H9 (cell line): ENCODE measurements at regions not wholly inside any gene's neighbourhood (a gene's known extent, or its start where the extent isn't known, plus 50 kb on each side); places are given as distances from the start of the nearest gene placed in this dataset.

Experiments used
- DNase-seq: peaks from one replicate; pipeline ENCODE4 v3.0.0-alpha.2; 2017
- H2AFZ ChIP-seq: one replicate; pipeline ENCODE4 v1.6.1; 2013; ENCODE audit warnings: mild to moderate bottlenecking, low read length, control low read depth, moderate library complexity
- H2AK5ac ChIP-seq: 2 replicates; pipeline ENCODE4 v1.6.1; 2013; ENCODE audit warnings: low read length, control low read depth, mixed read lengths; ENCODE audit not compliant: insufficient read length
- H2BK120ac ChIP-seq: one replicate; pipeline ENCODE4 v1.6.1; 2013; ENCODE audit warnings: low read depth, mild to moderate bottlenecking, low read length, control low read depth, inconsistent platforms; ENCODE audit not compliant: poor library complexity, severe bottlenecking
- H2BK12ac ChIP-seq: 2 replicates; pipeline ENCODE4 v1.6.1; 2013; ENCODE audit warnings: low read length, control low read depth, mixed read lengths, low read depth; ENCODE audit not compliant: insufficient read length
- H2BK15ac ChIP-seq: 2 replicates; pipeline ENCODE4 v1.6.1; 2013; ENCODE audit warnings: low read depth, low read length, control low read depth
- H2BK20ac ChIP-seq: one replicate; pipeline ENCODE4 v1.6.1; 2013; ENCODE audit warnings: low read depth, mild to moderate bottlenecking, low read length, control low read depth, inconsistent platforms; ENCODE audit not compliant: poor library complexity, severe bottlenecking
- H2BK5ac ChIP-seq: 2 replicates; pipeline ENCODE4 v1.6.1; 2013; ENCODE audit warnings: low read length, control low read depth, mixed read lengths; ENCODE audit not compliant: insufficient read length
- H3K14ac ChIP-seq: 2 replicates; pipeline ENCODE4 v1.6.1; 2013; ENCODE audit warnings: low read length, control low read depth; ENCODE audit not compliant: insufficient read depth
- H3K18ac ChIP-seq: 2 replicates; pipeline ENCODE4 v1.6.1; 2013; ENCODE audit warnings: low read depth, mild to moderate bottlenecking, mixed read lengths, low read length, control low read depth; ENCODE audit not compliant: insufficient read length
- H3K23ac ChIP-seq: 2 replicates; pipeline ENCODE4 v1.6.1; 2013; ENCODE audit warnings: low read length, control low read depth, mixed read lengths, low read depth; ENCODE audit not compliant: insufficient read length
- H3K23me2 ChIP-seq: 2 replicates; pipeline ENCODE4 v1.6.1; 2013; ENCODE audit warnings: low read depth, mild to moderate bottlenecking, mixed read lengths, low read length, control low read depth; ENCODE audit not compliant: insufficient read length, poor library complexity, severe bottlenecking
- H3K27ac ChIP-seq: 2 replicates; pipeline ENCODE4 v1.5.1; 2013; ENCODE audit warnings: low read length, control low read depth, mixed read lengths, low read depth; ENCODE audit not compliant: insufficient read length
- H3K27me3 ChIP-seq: 2 replicates; pipeline ENCODE4 v1.6.1; 2013; ENCODE audit warnings: low read length, control low read depth, inconsistent platforms; ENCODE audit not compliant: insufficient read depth
- H3K4ac ChIP-seq: 2 replicates; pipeline ENCODE4 v1.6.1; 2013; ENCODE audit warnings: low read depth, mild to moderate bottlenecking, control low read depth, inconsistent platforms, low read length, moderate library complexity
- H3K4me1 ChIP-seq: 2 replicates; pipeline ENCODE4 v1.6.1; 2013; ENCODE audit warnings: low read length, control low read depth, inconsistent platforms; ENCODE audit not compliant: insufficient read depth
- H3K4me2 ChIP-seq: 2 replicates; pipeline ENCODE4 v1.6.1; 2013; ENCODE audit warnings: low read length, control low read depth, mixed read lengths; ENCODE audit not compliant: insufficient read length, insufficient read depth
- H3K56ac ChIP-seq: 2 replicates; pipeline ENCODE4 v1.6.1; 2013; ENCODE audit warnings: low read depth, mild to moderate bottlenecking, mixed read lengths, low read length, control low read depth; ENCODE audit not compliant: insufficient read length
- H3K79me1 ChIP-seq: 2 replicates; pipeline ENCODE4 v1.6.1; 2013; ENCODE audit warnings: low read depth, mild to moderate bottlenecking, moderate library complexity, low read length, control low read depth, inconsistent platforms; ENCODE audit not compliant: insufficient read depth, poor library complexity, severe bottlenecking
- H3K79me2 ChIP-seq: 2 replicates; pipeline ENCODE4 v1.6.1; 2013; ENCODE audit warnings: low read length, control low read depth, inconsistent platforms; ENCODE audit not compliant: insufficient read depth
- H3K9ac ChIP-seq: 2 replicates; pipeline ENCODE4 v1.6.1; 2013; ENCODE audit warnings: low read length, control low read depth, mixed read lengths; ENCODE audit not compliant: insufficient read length; ENCODE audit errors: extremely low read depth
- H3K9me3 ChIP-seq: one replicate; pipeline ENCODE4 v1.6.1; 2013; ENCODE audit warnings: low read depth, low read length, inconsistent platforms; ENCODE audit not compliant: control insufficient read depth
- H3T11ph ChIP-seq: one replicate; pipeline ENCODE4 v1.6.1; 2013; ENCODE audit warnings: mild to moderate bottlenecking, low read length, control low read depth, inconsistent platforms
- H4K20me1 ChIP-seq: one replicate; pipeline ENCODE4 v1.6.1; 2013; ENCODE audit not compliant: control insufficient read depth, insufficient read length, insufficient read depth
- H4K5ac ChIP-seq: 2 replicates; pipeline ENCODE4 v1.6.1; 2013; ENCODE audit warnings: low read depth, mild to moderate bottlenecking, mixed read lengths, low read length, control low read depth; ENCODE audit not compliant: insufficient read length
- H4K8ac ChIP-seq: replicated peaks from 2 replicates; pipeline ENCODE4 v1.6.1; 2013; ENCODE audit warnings: low read length, control low read depth, mixed read lengths, low read depth; ENCODE audit not compliant: insufficient read length
- H4K91ac ChIP-seq: 2 replicates; pipeline ENCODE4 v1.6.1; 2013; ENCODE audit warnings: low read depth, mild to moderate bottlenecking, moderate library complexity, mixed read lengths, low read length, control low read depth; ENCODE audit not compliant: insufficient read length
- H3K27ac Mint-ChIP-seq, 3 experiments: 2 replicates in 2 of 3; 3 replicates in 1 of 3; pipeline ENCODE4 v1.8.0; 2020 to 2021; ENCODE audit warnings: mixed read lengths in 3 of 3, mild to moderate bottlenecking in 1 of 3, moderate library complexity in 1 of 3
- H3K27me3 Mint-ChIP-seq: 2 replicates; pipeline ENCODE4 v1.8.0; 2021; ENCODE audit warnings: low read depth, mild to moderate bottlenecking, moderate library complexity, mixed read lengths
- H3K36me3 Mint-ChIP-seq, 3 experiments: 2 replicates in 2 of 3; 3 replicates in 1 of 3; pipeline ENCODE4 v1.8.0; 2020 to 2021; ENCODE audit warnings: low read depth in 3 of 3, mixed read lengths in 3 of 3; ENCODE audit not compliant: insufficient read depth in 1 of 3
- H3K4me1 Mint-ChIP-seq, 2 experiments: 2 replicates each; pipeline ENCODE4 v1.8.0; 2020; ENCODE audit warnings: mixed read lengths in 2 of 2
- H3K4me3 Mint-ChIP-seq, 2 experiments: 2 replicates in 1 of 2; 3 replicates in 1 of 2; pipeline ENCODE4 v1.8.0; 2020 to 2021; ENCODE audit warnings: mild to moderate bottlenecking in 2 of 2, mixed read lengths in 2 of 2, moderate library complexity in 1 of 2
- H3K9me3 Mint-ChIP-seq, 2 experiments: 2 replicates in 1 of 2; 3 replicates in 1 of 2; pipeline ENCODE4 v1.8.0; 2020; ENCODE audit warnings: mild to moderate bottlenecking in 2 of 2, mixed read lengths in 2 of 2, moderate library complexity in 1 of 2
- WGBS: extraction: QIAGEN DNeasy Blood & Tissue Kit; methylation state at CpG from one replicate; pipeline ENCODE4 v1.1.7; 2013; ENCODE audit warnings: missing lambda C conversion rate, low lambda C conversion rate, mixed read lengths; ENCODE audit not compliant: insufficient read length; ENCODE audit errors: extremely low coverage; 5-methylcytosine and 5-hydroxymethylcytosine counted together
- TF ChIP-seq, protein P1 (sequence below): fragments of 200-600 bp; sonication (generic); conservative IDR thresholded peaks from 3 replicates; pipeline ENCODE4 v1.8.0; 2021; ENCODE audit warnings: antibody characterized with exemption, mild to moderate bottlenecking

DNA sequence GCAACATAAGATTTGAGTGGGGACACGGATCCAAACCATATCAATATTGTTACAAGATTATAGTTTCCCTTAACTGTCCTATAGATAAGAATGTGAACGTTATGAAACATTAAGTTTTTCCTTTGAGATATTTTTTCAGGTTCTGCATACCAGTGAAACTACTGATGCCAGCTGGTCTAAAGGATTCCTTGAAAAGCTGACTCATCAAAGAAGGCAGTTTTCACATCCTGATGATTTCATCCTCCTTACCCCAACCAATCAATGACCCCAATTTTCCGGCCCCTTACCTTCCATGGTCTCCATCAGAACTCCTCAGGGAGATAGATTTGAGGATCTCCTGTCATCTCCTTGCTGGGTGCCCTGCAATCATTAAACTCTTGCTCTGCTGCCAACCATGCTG is 64.1 kb upstream of the HS3ST4 start:
- H2BK20ac ChIP-seq: no peak overlapping the region
- no peak overlapping the region for H3K27ac Mint-ChIP-seq
- no peaks in the 10 kb centered on the region for H3K27me3 ChIP-seq
- no peak overlapping the region for H2BK15ac ChIP-seq
- no peak overlapping the region for H4K8ac ChIP-seq
- no peak overlapping the region for H2BK5ac ChIP-seq
- no peak overlapping the region for H3K18ac ChIP-seq
- H3K79me1 ChIP-seq: no peaks in the 10 kb centered on the region
- H3K79me2 ChIP-seq: no peaks in the 10 kb centered on the region
- H3K36me3 Mint-ChIP-seq: peaks cover 3 to 8% (median 4%) of the 10 kb centered on the region in 3 experiments; a peak in 3 of 7 replicates
- no peaks in the 10 kb centered on the region for H3K4me1 ChIP-seq
- no peak overlapping the region for H4K5ac ChIP-seq
- no peak overlapping the region for H3K9ac ChIP-seq
- H2AFZ ChIP-seq: no peak overlapping the region
- no peak overlapping the region for H2BK120ac ChIP-seq
- H3K4me2 ChIP-seq: no peak overlapping the region
- H3K56ac ChIP-seq: no peak overlapping the region
- H3K27ac ChIP-seq: no peak overlapping the region
- H3K23ac ChIP-seq: no peak overlapping the region
- no CpG with 5 or more reads among the region's 3 CpGs for WGBS
- H3K27me3 Mint-ChIP-seq: no peaks in the 10 kb centered on the region
- no peak overlapping the region for H2BK12ac ChIP-seq
- no peaks in the 10 kb centered on the region for H3K9me3 ChIP-seq
- no peak overlapping the region for H3K14ac ChIP-seq
- H4K91ac ChIP-seq: no peak overlapping the region
- no peak overlapping the region for H3K4ac ChIP-seq
- H3K9me3 Mint-ChIP-seq: peaks cover 10 to 19% of the 10 kb centered on the region in 2 experiments
- H3K4me3 Mint-ChIP-seq: no peak overlapping the region
- peaks cover 2 to 4% of the 10 kb centered on the region in 2 experiments; a peak in 2 of 4 replicates for H3K4me1 Mint-ChIP-seq
- H3T11ph ChIP-seq: no peak overlapping the region
- TF ChIP-seq, protein P1, sequence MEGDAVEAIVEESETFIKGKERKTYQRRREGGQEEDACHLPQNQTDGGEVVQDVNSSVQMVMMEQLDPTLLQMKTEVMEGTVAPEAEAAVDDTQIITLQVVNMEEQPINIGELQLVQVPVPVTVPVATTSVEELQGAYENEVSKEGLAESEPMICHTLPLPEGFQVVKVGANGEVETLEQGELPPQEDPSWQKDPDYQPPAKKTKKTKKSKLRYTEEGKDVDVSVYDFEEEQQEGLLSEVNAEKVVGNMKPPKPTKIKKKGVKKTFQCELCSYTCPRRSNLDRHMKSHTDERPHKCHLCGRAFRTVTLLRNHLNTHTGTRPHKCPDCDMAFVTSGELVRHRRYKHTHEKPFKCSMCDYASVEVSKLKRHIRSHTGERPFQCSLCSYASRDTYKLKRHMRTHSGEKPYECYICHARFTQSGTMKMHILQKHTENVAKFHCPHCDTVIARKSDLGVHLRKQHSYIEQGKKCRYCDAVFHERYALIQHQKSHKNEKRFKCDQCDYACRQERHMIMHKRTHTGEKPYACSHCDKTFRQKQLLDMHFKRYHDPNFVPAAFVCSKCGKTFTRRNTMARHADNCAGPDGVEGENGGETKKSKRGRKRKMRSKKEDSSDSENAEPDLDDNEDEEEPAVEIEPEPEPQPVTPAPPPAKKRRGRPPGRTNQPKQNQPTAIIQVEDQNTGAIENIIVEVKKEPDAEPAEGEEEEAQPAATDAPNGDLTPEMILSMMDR: no peak
- DNase-seq: no peak
- H2AK5ac ChIP-seq: no peak overlapping the region
- no peaks in the 10 kb centered on the region for H4K20me1 ChIP-seq
- H3K23me2 ChIP-seq: peaks cover 3% of the 10 kb centered on the region
